Transverse colon (tissue), 3 donors: ENCODE measurements at regions not wholly inside any gene's neighbourhood (a gene's known extent, or its start where the extent isn't known, plus 50 kb on each side); places are given as distances from the start of the nearest gene placed in this dataset.

Experiments used
- EP300 ChIP-seq: sonication (generic); formaldehyde crosslinking; IDR thresholded peaks from one replicate; pipeline ENCODE4 v1.6.1; 2017; ENCODE audit warnings: antibody characterized with exemption, low read depth
- POLR2A ChIP-seq: fragments of 450-650 bp; IDR thresholded peaks from one replicate; pipeline ENCODE4 v1.6.1; 2016; ENCODE audit warnings: antibody characterized with exemption, mild to moderate bottlenecking, moderate library complexity
- TF ChIP-seq, protein P1 (sequence below), 5 experiments: fragments of 200-600 bp in 3 of 5; fragments of 450-650 bp in 2 of 5; sonication (generic) in 3 of 5; IDR thresholded peaks; 1 replicate in 2 of 5; 2 replicates in 3 of 5; pipeline ENCODE4 v1.5.1; 2016 to 2017; ENCODE audit warnings: antibody characterized with exemption in 5 of 5, inconsistent platforms in 3 of 5, mild to moderate bottlenecking in 2 of 5, moderate library complexity in 1 of 5

DNA sequence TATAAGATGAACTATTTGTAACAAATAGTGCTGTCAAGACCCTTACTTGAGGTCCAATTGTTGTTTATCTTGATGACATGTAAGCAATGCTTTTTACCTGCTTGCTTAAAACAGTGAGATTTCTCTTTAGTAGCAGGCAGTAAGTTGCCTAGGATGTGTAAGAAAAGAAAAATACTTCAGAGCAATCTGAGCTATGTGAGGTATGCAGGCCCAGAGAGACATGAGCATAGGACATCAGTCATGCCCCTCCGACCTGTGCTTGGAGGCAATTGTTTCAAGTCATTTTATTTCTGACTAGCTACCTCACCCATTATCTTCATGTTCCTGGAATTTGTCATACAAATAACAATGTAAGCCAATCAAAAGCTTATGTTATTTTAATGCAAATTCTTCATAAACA, 930.6 kb upstream of the FBXO33 start:
- TF ChIP-seq POLR2A (no peak), EP300 (no peak)
- TF ChIP-seq, protein P1, sequence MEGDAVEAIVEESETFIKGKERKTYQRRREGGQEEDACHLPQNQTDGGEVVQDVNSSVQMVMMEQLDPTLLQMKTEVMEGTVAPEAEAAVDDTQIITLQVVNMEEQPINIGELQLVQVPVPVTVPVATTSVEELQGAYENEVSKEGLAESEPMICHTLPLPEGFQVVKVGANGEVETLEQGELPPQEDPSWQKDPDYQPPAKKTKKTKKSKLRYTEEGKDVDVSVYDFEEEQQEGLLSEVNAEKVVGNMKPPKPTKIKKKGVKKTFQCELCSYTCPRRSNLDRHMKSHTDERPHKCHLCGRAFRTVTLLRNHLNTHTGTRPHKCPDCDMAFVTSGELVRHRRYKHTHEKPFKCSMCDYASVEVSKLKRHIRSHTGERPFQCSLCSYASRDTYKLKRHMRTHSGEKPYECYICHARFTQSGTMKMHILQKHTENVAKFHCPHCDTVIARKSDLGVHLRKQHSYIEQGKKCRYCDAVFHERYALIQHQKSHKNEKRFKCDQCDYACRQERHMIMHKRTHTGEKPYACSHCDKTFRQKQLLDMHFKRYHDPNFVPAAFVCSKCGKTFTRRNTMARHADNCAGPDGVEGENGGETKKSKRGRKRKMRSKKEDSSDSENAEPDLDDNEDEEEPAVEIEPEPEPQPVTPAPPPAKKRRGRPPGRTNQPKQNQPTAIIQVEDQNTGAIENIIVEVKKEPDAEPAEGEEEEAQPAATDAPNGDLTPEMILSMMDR (IDR thresholded peaks at IDR 0.05): no peak
